Activated naive CD8-positive, alpha-beta T cell treated with anti-CD3 and anti-CD28 coated beads, Interleukin-2, amount 50 U/mL, for 24 hours (primary cell): ENCODE measurements at regions not wholly inside any gene's neighbourhood (a gene's known extent, or its start where the extent isn't known, plus 50 kb on each side); places are given as distances from the start of the nearest gene placed in this dataset.

Experiments used
- ATAC-seq: fragments of 150-1000 bp; cut with Tn5 transposase; one replicate; pipeline ENCODE4 v1.10.0; 2021
- DNase-seq: peaks from one replicate; pipeline ENCODE4 v3.0.0; 2021
- H3K27ac Mint-ChIP-seq: one replicate; pipeline ENCODE4 v1.8.0; 2021; ENCODE audit warnings: mild to moderate bottlenecking, mixed read lengths
- H3K27me3 Mint-ChIP-seq: one replicate; pipeline ENCODE4 v1.8.0; 2021; ENCODE audit warnings: mixed read lengths
- H3K36me3 Mint-ChIP-seq: one replicate; pipeline ENCODE4 v1.8.0; 2021; ENCODE audit warnings: low read depth, mixed read lengths
- H3K4me1 Mint-ChIP-seq: one replicate; pipeline ENCODE4 v1.8.0; 2021; ENCODE audit warnings: mixed read lengths
- H3K4me3 Mint-ChIP-seq: one replicate; pipeline ENCODE4 v1.8.0; 2021; ENCODE audit warnings: mild to moderate bottlenecking, moderate library complexity, mixed read lengths
- H3K9me3 Mint-ChIP-seq: one replicate; pipeline ENCODE4 v1.8.0; 2021; ENCODE audit warnings: mixed read lengths

- Mint-ChIP-seq H3K27me3 (peaks cover 4% of the 10 kb centered on the region), H3K27ac (no peak overlapping the region), H3K9me3 (no peaks in the 10 kb centered on the region), H3K4me1 (no peaks in the 10 kb centered on the region), H3K4me3 (no peak overlapping the region), H3K36me3 (no peaks in the 10 kb centered on the region)
- no peak for ATAC-seq
- peak; percentile 11 for DNase-seq
Observed at GRCh38 chr5:53425687-53426511, 54.5 kb upstream of the FST start.

DNA sequence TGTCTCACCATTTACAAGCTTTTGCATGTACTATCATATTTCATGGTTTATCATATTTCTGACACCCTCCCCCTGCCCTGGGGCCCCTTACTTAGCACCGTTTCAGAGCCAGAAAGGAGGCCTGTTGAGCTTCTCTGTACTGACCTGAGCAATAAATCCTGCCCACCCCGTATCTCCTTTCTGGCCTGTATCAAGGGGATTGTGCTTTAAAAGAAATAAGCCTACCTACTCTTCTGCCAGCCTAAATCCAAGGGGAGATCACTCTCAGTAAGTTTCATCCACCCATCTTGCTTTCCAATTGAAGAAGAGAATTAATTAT, 54.0 kb upstream of the FST start:
- H3K9me3 Mint-ChIP-seq, result no peaks in the 10 kb centered on the region
- no peaks in the 10 kb centered on the region for H3K36me3 Mint-ChIP-seq
- H3K4me3 Mint-ChIP-seq, result no peak overlapping the region

GRCh38 chr5:53426878-53427277, 53.6 kb upstream of the FST start:
- H3K4me1 Mint-ChIP-seq, result no peaks in the 10 kb centered on the region
- peaks cover 4% of the 10 kb centered on the region for H3K27me3 Mint-ChIP-seq
- H3K27ac Mint-ChIP-seq, result no peak overlapping the region
- DNase-seq (no peak), ATAC-seq (no peak)
- no peak overlapping the region for H3K4me3 Mint-ChIP-seq
- no peaks in the 10 kb centered on the region for H3K9me3 Mint-ChIP-seq
- H3K36me3 Mint-ChIP-seq, result no peaks in the 10 kb centered on the region

More for the DNA sequence above, 54.0 kb upstream of the FST start:
- DNase-seq (no peak), ATAC-seq (no peak)
- Mint-ChIP-seq H3K27ac (no peak overlapping the region), H3K4me1 (no peaks in the 10 kb centered on the region), H3K27me3 (peaks cover 4% of the 10 kb centered on the region)

- Mint-ChIP-seq H3K27ac (no peak overlapping the region), H3K9me3 (no peaks in the 10 kb centered on the region), H3K4me3 (no peak overlapping the region), H3K36me3 (no peaks in the 10 kb centered on the region), H3K27me3 (peaks cover 4% of the 10 kb centered on the region), H3K4me1 (no peaks in the 10 kb centered on the region)
- no peak for ATAC-seq
- DNase-seq, result no peak
Observed at GRCh38 chr5:53427965-53428364, 52.5 kb upstream of the FST start.

- H3K4me1 Mint-ChIP-seq, result no peaks in the 10 kb centered on the region
- no peak overlapping the region for H3K4me3 Mint-ChIP-seq
- no peaks in the 10 kb centered on the region for H3K9me3 Mint-ChIP-seq
- H3K27me3 Mint-ChIP-seq, result peaks cover 4% of the 10 kb centered on the region
- ATAC-seq (no peak), DNase-seq (no peak)
- no peaks in the 10 kb centered on the region for H3K36me3 Mint-ChIP-seq
- H3K27ac Mint-ChIP-seq, result no peak overlapping the region
Observed at GRCh38 chr5:53429706-53430105, 50.7 kb upstream of the FST start.

DNA sequence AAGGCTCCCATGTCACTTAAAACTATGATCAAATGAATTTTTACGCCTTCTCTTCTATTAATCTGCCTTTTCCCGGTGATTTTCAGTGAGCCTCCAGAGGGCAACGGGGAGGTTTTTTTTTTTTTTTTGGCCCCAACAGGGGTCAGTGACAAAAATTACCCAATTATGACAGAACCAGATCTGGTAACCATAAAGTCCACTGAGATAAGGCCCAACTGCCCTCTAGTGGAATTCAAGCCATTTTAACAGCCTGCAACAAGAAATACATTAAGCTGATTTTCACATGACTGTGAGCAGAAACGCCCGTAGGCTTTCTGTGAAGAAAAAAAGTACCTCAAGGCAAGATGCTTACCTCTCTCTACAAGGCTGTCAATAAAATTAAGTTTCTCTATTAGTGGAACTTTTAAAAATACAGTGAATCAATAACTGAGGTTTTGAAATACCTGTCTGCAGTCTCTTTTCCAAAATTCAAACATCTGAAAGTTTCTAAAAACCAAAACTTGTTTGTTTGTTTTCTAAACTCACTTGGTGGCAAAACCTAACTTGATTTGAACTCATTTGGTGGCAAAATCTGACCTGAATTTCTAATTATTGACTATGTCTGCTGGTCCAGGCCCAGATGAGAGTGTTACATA, 49.7 kb upstream of the FST start:
- ATAC-seq (no peak), DNase-seq (no peak)
- Mint-ChIP-seq H3K4me1 (no peaks in the 10 kb centered on the region), H3K4me3 (no peak overlapping the region), H3K9me3 (no peaks in the 10 kb centered on the region), H3K27ac (no peak overlapping the region), H3K36me3 (no peaks in the 10 kb centered on the region), H3K27me3 (peaks cover 4% of the 10 kb centered on the region)
